ENCODE measurements at regions not wholly inside any gene's neighbourhood (a gene's known extent, or its start where the extent isn't known, plus 50 kb on each side); places are given as distances from the start of the nearest gene placed in this dataset.

DNA sequence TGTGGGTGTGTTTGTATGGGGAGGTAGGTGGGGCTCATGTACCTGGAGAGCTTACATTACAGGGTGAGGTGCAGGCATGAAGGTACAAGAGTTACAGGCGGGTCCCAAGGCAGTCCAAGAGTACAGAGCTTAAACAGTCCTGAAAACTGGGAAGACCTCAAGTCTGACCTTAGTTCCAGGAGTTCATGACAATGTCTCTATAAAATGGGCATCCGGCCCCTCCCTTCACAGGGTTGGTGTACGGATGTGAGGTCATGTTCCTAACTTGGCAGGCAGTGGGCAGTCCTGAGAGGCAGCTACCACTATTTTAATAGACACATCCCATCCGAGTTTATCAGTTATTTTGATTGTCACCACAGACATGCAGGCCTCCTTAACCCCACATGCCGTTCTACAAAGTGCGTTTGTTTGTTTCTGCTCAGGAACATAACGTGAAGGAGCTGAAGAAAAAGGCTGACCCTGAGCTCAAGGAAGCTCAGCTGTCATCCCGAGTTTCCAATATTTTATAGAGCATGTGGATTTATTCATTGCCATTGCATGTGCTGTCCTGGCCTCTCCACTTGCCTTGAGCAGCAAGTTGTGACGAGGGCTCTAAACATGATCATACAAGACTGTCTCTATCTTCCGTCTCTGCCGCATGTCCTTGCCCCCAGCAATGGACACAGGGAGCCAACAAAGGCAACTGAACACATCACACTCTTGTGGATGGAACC lies 647.5 kb upstream of the IGFBP3 start:
- TF ChIP-seq JUND (IDR thresholded peaks at IDR 0.05) (no peak), RXRA (IDR thresholded peaks at IDR 0.05) (no peak)
- no peaks in the 10 kb centered on the region for H3K36me3 ChIP-seq (ENCODE audit: control insufficient read depth in 4 of 4, insufficient read depth in 3 of 4, low read depth in 1 of 4, low read length in 3 of 4)
- no peaks in the 10 kb centered on the region for H3K4me1 ChIP-seq (ENCODE audit: control insufficient read depth in 4 of 4, insufficient read depth in 4 of 4, low read length in 3 of 4)
- H3K4me3 ChIP-seq (ENCODE audit: low read depth in 1 of 3, low read length in 3 of 3): no peak overlapping the region
- H3K9me3 ChIP-seq (ENCODE audit: control insufficient read depth in 4 of 4, low read length in 3 of 4): no peaks in the 10 kb centered on the region
- no peak for DNase-seq (ENCODE audit: low spot score)
- no peak overlapping the region for H3K9ac ChIP-seq (ENCODE audit: low read depth in 1 of 2, low read length in 2 of 2)
- H3K27ac ChIP-seq (ENCODE audit: low read depth in 1 of 2, low read length in 2 of 2): no peak overlapping the region
- WGBS: 82% methylated on average over 11 of the region's 11 CpGs
- no peaks in the 10 kb centered on the region for H3K27me3 ChIP-seq (ENCODE audit: control insufficient read depth in 4 of 4, insufficient read depth in 4 of 4, low read length in 3 of 4)

DNA sequence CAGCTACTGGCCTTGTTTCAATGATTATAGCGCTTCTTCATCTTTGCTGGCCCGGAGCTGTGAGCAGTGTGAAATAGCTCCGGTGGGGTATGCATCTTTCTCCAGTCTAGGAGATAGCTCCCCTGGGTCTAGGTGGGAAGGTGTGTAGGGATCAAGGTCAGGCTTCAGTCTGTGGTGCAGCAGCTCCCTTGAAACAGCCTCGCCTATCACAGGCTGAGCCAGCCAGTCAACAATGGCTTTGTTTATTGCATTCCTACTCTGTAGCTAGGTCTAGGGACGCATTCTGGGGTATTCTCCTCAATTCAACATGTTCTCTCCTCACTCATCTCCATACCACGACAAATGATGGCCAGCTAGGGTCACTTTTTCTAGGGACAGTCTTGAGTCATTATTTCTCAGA lies 646.8 kb upstream of the IGFBP3 start:
- DNase-seq (ENCODE audit: low spot score): no peak
- H3K27me3 ChIP-seq (ENCODE audit: control insufficient read depth in 4 of 4, insufficient read depth in 4 of 4, low read length in 3 of 4): no peaks in the 10 kb centered on the region
- TF ChIP-seq NR2F2 (IDR thresholded peaks at IDR 0.05) (no peak), YY1 (IDR thresholded peaks at IDR 0.05) (no peak), FOXA2 (IDR thresholded peaks at IDR 0.05) (no peak), HNF4G (IDR thresholded peaks at IDR 0.05) (no peak), RXRA (IDR thresholded peaks at IDR 0.05) (no peak), TAF1 (conservative IDR thresholded peaks at IDR 0.05) (no peak), EGR1 (IDR thresholded peaks at IDR 0.05; ENCODE audit: low read depth in 2 of 2) (no peak)
- TF ChIP-seq, protein P1, sequence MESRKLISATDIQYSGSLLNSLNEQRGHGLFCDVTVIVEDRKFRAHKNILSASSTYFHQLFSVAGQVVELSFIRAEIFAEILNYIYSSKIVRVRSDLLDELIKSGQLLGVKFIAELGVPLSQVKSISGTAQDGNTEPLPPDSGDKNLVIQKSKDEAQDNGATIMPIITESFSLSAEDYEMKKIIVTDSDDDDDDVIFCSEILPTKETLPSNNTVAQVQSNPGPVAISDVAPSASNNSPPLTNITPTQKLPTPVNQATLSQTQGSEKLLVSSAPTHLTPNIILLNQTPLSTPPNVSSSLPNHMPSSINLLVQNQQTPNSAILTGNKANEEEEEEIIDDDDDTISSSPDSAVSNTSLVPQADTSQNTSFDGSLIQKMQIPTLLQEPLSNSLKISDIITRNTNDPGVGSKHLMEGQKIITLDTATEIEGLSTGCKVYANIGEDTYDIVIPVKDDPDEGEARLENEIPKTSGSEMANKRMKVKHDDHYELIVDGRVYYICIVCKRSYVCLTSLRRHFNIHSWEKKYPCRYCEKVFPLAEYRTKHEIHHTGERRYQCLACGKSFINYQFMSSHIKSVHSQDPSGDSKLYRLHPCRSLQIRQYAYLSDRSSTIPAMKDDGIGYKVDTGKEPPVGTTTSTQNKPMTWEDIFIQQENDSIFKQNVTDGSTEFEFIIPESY (IDR thresholded peaks at IDR 0.05): no peak
- TF ChIP-seq, protein P2, sequence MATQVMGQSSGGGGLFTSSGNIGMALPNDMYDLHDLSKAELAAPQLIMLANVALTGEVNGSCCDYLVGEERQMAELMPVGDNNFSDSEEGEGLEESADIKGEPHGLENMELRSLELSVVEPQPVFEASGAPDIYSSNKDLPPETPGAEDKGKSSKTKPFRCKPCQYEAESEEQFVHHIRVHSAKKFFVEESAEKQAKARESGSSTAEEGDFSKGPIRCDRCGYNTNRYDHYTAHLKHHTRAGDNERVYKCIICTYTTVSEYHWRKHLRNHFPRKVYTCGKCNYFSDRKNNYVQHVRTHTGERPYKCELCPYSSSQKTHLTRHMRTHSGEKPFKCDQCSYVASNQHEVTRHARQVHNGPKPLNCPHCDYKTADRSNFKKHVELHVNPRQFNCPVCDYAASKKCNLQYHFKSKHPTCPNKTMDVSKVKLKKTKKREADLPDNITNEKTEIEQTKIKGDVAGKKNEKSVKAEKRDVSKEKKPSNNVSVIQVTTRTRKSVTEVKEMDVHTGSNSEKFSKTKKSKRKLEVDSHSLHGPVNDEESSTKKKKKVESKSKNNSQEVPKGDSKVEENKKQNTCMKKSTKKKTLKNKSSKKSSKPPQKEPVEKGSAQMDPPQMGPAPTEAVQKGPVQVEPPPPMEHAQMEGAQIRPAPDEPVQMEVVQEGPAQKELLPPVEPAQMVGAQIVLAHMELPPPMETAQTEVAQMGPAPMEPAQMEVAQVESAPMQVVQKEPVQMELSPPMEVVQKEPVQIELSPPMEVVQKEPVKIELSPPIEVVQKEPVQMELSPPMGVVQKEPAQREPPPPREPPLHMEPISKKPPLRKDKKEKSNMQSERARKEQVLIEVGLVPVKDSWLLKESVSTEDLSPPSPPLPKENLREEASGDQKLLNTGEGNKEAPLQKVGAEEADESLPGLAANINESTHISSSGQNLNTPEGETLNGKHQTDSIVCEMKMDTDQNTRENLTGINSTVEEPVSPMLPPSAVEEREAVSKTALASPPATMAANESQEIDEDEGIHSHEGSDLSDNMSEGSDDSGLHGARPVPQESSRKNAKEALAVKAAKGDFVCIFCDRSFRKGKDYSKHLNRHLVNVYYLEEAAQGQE (IDR thresholded peaks at IDR 0.05): no peak
- no peaks in the 10 kb centered on the region for H3K36me3 ChIP-seq (ENCODE audit: control insufficient read depth in 4 of 4, insufficient read depth in 3 of 4, low read depth in 1 of 4, low read length in 3 of 4)
- H3K27ac ChIP-seq (ENCODE audit: low read depth in 1 of 2, low read length in 2 of 2): no peak overlapping the region
- H3K9ac ChIP-seq (ENCODE audit: low read depth in 1 of 2, low read length in 2 of 2): no peak overlapping the region
- no peaks in the 10 kb centered on the region for H3K4me1 ChIP-seq (ENCODE audit: control insufficient read depth in 4 of 4, insufficient read depth in 4 of 4, low read length in 3 of 4)
- H3K9me3 ChIP-seq (ENCODE audit: control insufficient read depth in 4 of 4, low read length in 3 of 4): no peaks in the 10 kb centered on the region
- WGBS: 82% methylated on average over 6 of the region's 6 CpGs
- H3K4me3 ChIP-seq (ENCODE audit: low read depth in 1 of 3, low read length in 3 of 3): no peak overlapping the region

DNA sequence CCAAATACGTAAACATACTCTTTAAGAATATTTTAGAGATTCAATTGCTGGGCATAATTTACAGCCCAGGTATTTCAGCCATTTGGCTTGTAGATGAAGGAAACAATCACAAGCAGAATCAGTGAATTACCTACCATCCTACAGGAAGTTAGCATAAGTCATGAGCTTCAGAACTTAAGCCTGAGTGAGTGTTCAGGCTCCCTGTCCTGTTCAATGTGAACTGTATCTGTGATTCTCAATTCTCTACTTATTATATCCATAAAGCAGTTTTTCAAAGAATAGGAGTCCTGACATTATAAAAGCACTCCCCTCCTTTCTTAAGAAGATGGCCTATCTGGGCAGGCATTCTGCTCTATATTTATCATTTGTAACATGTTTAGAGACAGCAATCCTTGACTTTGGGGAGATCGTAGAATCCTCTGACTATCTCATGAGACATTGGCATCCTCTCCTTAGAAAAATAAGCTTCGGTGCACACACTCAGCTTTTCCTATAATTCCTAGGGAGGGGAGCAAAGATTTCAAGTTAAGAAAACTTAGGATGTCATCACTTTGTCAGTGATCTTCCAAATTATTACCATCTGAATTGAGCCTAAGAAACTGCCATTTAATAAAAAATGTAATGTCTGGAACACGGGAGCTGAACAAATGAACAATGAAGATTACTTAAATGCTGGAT lies 645.2 kb upstream of the IGFBP3 start:
- Histone ChIP-seq H3K4me3 (ENCODE audit: low read depth in 1 of 3, low read length in 3 of 3) (no peak overlapping the region), H3K9me3 (ENCODE audit: control insufficient read depth in 4 of 4, low read length in 3 of 4) (no peaks in the 10 kb centered on the region), H3K27ac (ENCODE audit: low read depth in 1 of 2, low read length in 2 of 2) (no peak overlapping the region), H3K4me1 (ENCODE audit: control insufficient read depth in 4 of 4, insufficient read depth in 4 of 4, low read length in 3 of 4) (no peaks in the 10 kb centered on the region), H3K27me3 (ENCODE audit: control insufficient read depth in 4 of 4, insufficient read depth in 4 of 4, low read length in 3 of 4) (no peaks in the 10 kb centered on the region), H3K36me3 (ENCODE audit: control insufficient read depth in 4 of 4, insufficient read depth in 3 of 4, low read depth in 1 of 4, low read length in 3 of 4) (no peaks in the 10 kb centered on the region), H3K9ac (ENCODE audit: low read depth in 1 of 2, low read length in 2 of 2) (no peak overlapping the region)
- 89% methylated on average over 4 of the region's 4 CpGs for WGBS
- TF ChIP-seq, protein P2 (IDR thresholded peaks at IDR 0.05): no peak
- TF ChIP-seq, protein P3, sequence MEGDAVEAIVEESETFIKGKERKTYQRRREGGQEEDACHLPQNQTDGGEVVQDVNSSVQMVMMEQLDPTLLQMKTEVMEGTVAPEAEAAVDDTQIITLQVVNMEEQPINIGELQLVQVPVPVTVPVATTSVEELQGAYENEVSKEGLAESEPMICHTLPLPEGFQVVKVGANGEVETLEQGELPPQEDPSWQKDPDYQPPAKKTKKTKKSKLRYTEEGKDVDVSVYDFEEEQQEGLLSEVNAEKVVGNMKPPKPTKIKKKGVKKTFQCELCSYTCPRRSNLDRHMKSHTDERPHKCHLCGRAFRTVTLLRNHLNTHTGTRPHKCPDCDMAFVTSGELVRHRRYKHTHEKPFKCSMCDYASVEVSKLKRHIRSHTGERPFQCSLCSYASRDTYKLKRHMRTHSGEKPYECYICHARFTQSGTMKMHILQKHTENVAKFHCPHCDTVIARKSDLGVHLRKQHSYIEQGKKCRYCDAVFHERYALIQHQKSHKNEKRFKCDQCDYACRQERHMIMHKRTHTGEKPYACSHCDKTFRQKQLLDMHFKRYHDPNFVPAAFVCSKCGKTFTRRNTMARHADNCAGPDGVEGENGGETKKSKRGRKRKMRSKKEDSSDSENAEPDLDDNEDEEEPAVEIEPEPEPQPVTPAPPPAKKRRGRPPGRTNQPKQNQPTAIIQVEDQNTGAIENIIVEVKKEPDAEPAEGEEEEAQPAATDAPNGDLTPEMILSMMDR (IDR thresholded peaks at IDR 0.05; ENCODE audit: low read depth, low read length, missing input control): no peak
- TF ChIP-seq YY1 (IDR thresholded peaks at IDR 0.05) (no peak), FOXA1 (IDR thresholded peaks at IDR 0.05) (no peak), GABPA (IDR thresholded peaks at IDR 0.05 in 1 of 2, conservative IDR thresholded peaks at IDR 0.05 in 1 of 2) (no peak), RAD21 (IDR thresholded peaks at IDR 0.05) (no peak), EGR1 (IDR thresholded peaks at IDR 0.05; ENCODE audit: low read depth in 2 of 2) (no peak)
- no peak for DNase-seq (ENCODE audit: low spot score)

All from liver (tissue), 8 donors.